K562 (cell line): ENCODE measurements at regions not wholly inside any gene's neighbourhood (a gene's known extent, or its start where the extent isn't known, plus 50 kb on each side); places are given as distances from the start of the nearest gene placed in this dataset.

Experiments used
- ATAC-seq: fragments of 200-7000 bp; cut with Tn5 transposase; 3 replicates; pipeline ENCODE4 v1.9.1; 2020; ENCODE audit warnings: moderate library complexity
- BruUV-seq: library from RNA; stranded (reverse); fragments of 400-500 nt; replicated peaks from 2 replicates; lab custom pipeline; 2021; lab: Mats Ljungman, UMichigan
- CTCF ChIA-PET: fragments of 300-600 bp; formaldehyde crosslinking; extraction: SDS; loops from one replicate; lab custom pipeline; 2021; ENCODE audit warnings: low intra/inter-chr PET ratio; lab: Yijun Ruan, JAX
- POLR2A ChIA-PET: fragments of 300-600, 350-650 bp; sonication (Branson Sonifier 250); formaldehyde crosslinking; extraction: SDS; loops from one replicate; lab custom pipeline; 2021; ENCODE audit warnings: antibody characterized with exemption, inconsistent platforms; lab: Yijun Ruan, JAX
- DNase-seq, 4 experiments: peaks; one replicate each; pipeline versions ENCODE4 v3.0.0 to v3.0.0-alpha.2; 2011 to 2018; ENCODE audit warnings: low spot score in 3 of 4, mixed read lengths in 3 of 4; ENCODE audit errors: extremely low read depth in 1 of 4
- FAIRE-seq: peaks from 2 replicates; lab custom pipeline; 2011; peaks lifted over from hg19 to GRCh38; lab: Jason Lieb, UNC
- H2AFZ ChIP-seq: 2 replicates; pipeline ENCODE4 v1.6.0; 2011; ENCODE audit warnings: low read depth, low read length, control low read depth, inconsistent platforms
- H3K27ac ChIP-seq: fragments of 200-600 bp; 3 replicates; pipeline ENCODE4 v1.8.0; 2011; ENCODE audit warnings: low read depth, mild to moderate bottlenecking, control low read depth, inconsistent platforms, low read length, moderate library complexity, mixed read lengths; ENCODE audit errors: extremely low read depth
- H3K27me3 ChIP-seq, 2 experiments: fragments of 300-600 bp in 1 of 2; 2 replicates in 1 of 2; 3 replicates in 1 of 2; pipeline versions ENCODE4 v1.6.0 to v1.8.0; 2011; ENCODE audit warnings: inconsistent platforms in 2 of 2, low read length in 2 of 2, mild to moderate bottlenecking in 1 of 2, mixed read lengths in 1 of 2, moderate library complexity in 1 of 2; ENCODE audit not compliant: control insufficient read depth in 2 of 2, insufficient read depth in 2 of 2
- H3K36me3 ChIP-seq: fragments of 300-600 bp; 3 replicates; pipeline ENCODE4 v1.8.0; 2011; ENCODE audit warnings: mild to moderate bottlenecking, low read length, inconsistent platforms; ENCODE audit not compliant: control insufficient read depth, insufficient read depth
- H3K4me1 ChIP-seq, 2 experiments: fragments of 200-600 bp in 1 of 2; replicated peaks in 1 of 2; 2 replicates in 1 of 2; 3 replicates in 1 of 2; pipeline versions ENCODE4 v1.5.1 to v1.8.0; 2011; ENCODE audit warnings: inconsistent platforms in 2 of 2, low read length in 2 of 2, mild to moderate bottlenecking in 1 of 2, mixed read lengths in 1 of 2, moderate library complexity in 1 of 2; ENCODE audit not compliant: control insufficient read depth in 2 of 2, insufficient read depth in 2 of 2
- H3K4me2 ChIP-seq: 2 replicates; pipeline ENCODE4 v1.6.1; 2011; ENCODE audit warnings: low read length, control low read depth, inconsistent platforms, mixed read lengths; ENCODE audit not compliant: insufficient read depth
- H3K4me3 ChIP-seq: fragments of 200-600 bp; sonication (generic), shearing (Covaris generic); 2 replicates; pipeline ENCODE4 v1.5.1; 2016; ENCODE audit warnings: control low read depth, inconsistent platforms
- H3K79me2 ChIP-seq: fragments of 200-600 bp; 3 replicates; pipeline ENCODE4 v1.8.0; 2011; ENCODE audit warnings: low read length, inconsistent platforms; ENCODE audit not compliant: control insufficient read depth, insufficient read depth
- H3K9ac ChIP-seq, 2 experiments: 2 replicates each; pipeline versions ENCODE4 v1.6.0 to v1.6.1; 2011; ENCODE audit warnings: low read depth in 2 of 2, low read length in 2 of 2, control low read depth in 1 of 2, inconsistent platforms in 1 of 2, mild to moderate bottlenecking in 1 of 2, mixed read lengths in 1 of 2; ENCODE audit not compliant: insufficient read depth in 1 of 2
- H3K9me1 ChIP-seq: one replicate; pipeline ENCODE4 v1.6.0; 2011; ENCODE audit warnings: inconsistent platforms, mild to moderate bottlenecking, low read length, moderate library complexity; ENCODE audit not compliant: control insufficient read depth, insufficient read depth
- H3K9me3 ChIP-seq: replicated peaks from 2 replicates; pipeline ENCODE4 v1.5.1; 2011; ENCODE audit warnings: low read depth, low read length, inconsistent platforms; ENCODE audit not compliant: control insufficient read depth, insufficient read depth
- H4K20me1 ChIP-seq: replicated peaks from 2 replicates; pipeline ENCODE4 v1.6.1; 2011; ENCODE audit warnings: low read length, inconsistent platforms, mixed read lengths; ENCODE audit not compliant: control insufficient read depth, insufficient read depth
- KAT2B ChIP-seq: IDR thresholded peaks from one replicate; pipeline ENCODE4 v1.6.1; 2012; ENCODE audit warnings: low read depth, mild to moderate bottlenecking, control low read depth, inconsistent platforms, low read length, moderate library complexity
- KDM2B ChIP-seq: fragments of 250-450 bp; sonication (Bioruptor Pico); IDR thresholded peaks from 2 replicates; pipeline ENCODE4 v1.8.0; 2021; ENCODE audit warnings: mild to moderate bottlenecking, moderate library complexity
- KLF16 ChIP-seq: IDR thresholded peaks from 2 replicates; pipeline ENCODE4 v1.6.1; 2016; ENCODE audit warnings: antibody characterized with exemption
- NCOR1 ChIP-seq: fragments of 450-650 bp; IDR thresholded peaks from 2 replicates; pipeline ENCODE4 v1.6.1; 2016; ENCODE audit warnings: mild to moderate bottlenecking, moderate library complexity
- TCF3 ChIP-seq: sonication (generic); formaldehyde crosslinking; IDR thresholded peaks from 2 replicates; pipeline ENCODE4 v1.4.0; 2020; ENCODE audit warnings: mild to moderate bottlenecking, missing genetic modification reagents
- WGBS: fragments of 100-300 bp; shearing (Covaris generic); methylation state at CpG from one replicate; pipeline ENCODE4 v1.1.6; 2016; ENCODE audit warnings: low coverage, mixed read lengths; ENCODE audit not compliant: insufficient coverage; ENCODE audit errors: missing lambda C conversion rate; 5-methylcytosine and 5-hydroxymethylcytosine counted together
- in situ Hi-C: fragments of 300-500 bp; cut with MboI; formaldehyde crosslinking; loops from 4 replicates; pipeline ENCODE4 v1.15.0; 2018; ENCODE audit warnings: inconsistent platforms, mixed read lengths
- intact Hi-C: fragments of 100-400 bp; cut with micrococcal nuclease; formaldehyde crosslinking; loops from 2 replicates; pipeline ENCODE4 v1.14.2; 2022
- TF ChIP-seq, protein P1 (sequence below): fragments of 250-450 bp; sonication (Bioruptor Pico); IDR thresholded peaks from 2 replicates; pipeline ENCODE4 v1.4.0; 2020
- TF ChIP-seq, protein P2 (sequence below), 2 experiments: fragments of 450-650 bp; formaldehyde crosslinking in 1 of 2; IDR thresholded peaks; 2 replicates each; pipeline versions ENCODE4 v1.4.0 to v1.6.1; 2014 to 2020; ENCODE audit warnings: mild to moderate bottlenecking in 2 of 2, borderline replicate concordance in 1 of 2, low read depth in 1 of 2
- TF ChIP-seq, protein P3 (sequence below): fragments of 450-650 bp; formaldehyde crosslinking; IDR thresholded peaks from 2 replicates; pipeline ENCODE4 v1.4.0; 2022; ENCODE audit warnings: missing genetic modification characterization

DNA sequence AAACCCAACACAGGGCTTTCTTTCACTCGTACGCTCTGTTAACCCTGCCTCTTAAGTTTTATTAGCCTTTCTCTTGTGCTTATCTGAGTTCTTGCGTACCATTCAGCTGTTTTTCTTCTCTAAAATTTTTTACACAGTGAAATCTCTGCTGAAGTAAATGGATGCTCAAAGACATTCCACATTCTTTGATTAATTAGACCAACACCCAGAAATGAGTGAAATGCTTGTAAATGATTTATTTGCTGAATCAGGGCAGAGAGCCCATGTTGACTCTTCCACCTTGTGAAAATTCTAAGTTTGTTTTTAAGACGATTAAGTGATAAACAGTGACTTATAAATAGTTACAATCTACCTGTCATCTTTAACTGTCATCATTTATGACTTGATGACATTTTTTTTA lies 156.7 kb downstream of the ACTL8 start:
- Histone ChIP-seq H3K36me3 (no peaks in the 10 kb centered on the region), H3K4me3 (no peak overlapping the region), H3K27me3 (no peaks in the 10 kb centered on the region; a peak in 1 of 5 replicates), H3K4me2 (no peak overlapping the region), H3K79me2 (no peaks in the 10 kb centered on the region), H3K9me3 (no peaks in the 10 kb centered on the region), H4K20me1 (peaks cover 6% of the 10 kb centered on the region; the same call in 1 of the 2 replicates), H3K4me1 (no peaks in the 10 kb centered on the region), H3K27ac (no peak overlapping the region), H3K9me1 (no peaks in the 10 kb centered on the region), H3K9ac (no peak overlapping the region), H2AFZ (no peak overlapping the region)
- intact Hi-C loops: no loop called here
- no peak for ATAC-seq
- TF ChIP-seq TCF3 (no peak), NCOR1 (no peak), KAT2B (no peak), KLF16 (no peak), KDM2B (CRISPR knock-in tag) (no peak)
- TF ChIP-seq, protein P1, sequence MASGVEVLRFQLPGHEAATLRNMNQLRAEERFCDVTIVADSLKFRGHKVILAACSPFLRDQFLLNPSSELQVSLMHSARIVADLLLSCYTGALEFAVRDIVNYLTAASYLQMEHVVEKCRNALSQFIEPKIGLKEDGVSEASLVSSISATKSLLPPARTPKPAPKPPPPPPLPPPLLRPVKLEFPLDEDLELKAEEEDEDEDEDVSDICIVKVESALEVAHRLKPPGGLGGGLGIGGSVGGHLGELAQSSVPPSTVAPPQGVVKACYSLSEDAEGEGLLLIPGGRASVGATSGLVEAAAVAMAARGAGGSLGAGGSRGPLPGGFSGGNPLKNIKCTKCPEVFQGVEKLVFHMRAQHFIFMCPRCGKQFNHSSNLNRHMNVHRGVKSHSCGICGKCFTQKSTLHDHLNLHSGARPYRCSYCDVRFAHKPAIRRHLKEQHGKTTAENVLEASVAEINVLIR: no peak
- TF ChIP-seq, protein P2, sequence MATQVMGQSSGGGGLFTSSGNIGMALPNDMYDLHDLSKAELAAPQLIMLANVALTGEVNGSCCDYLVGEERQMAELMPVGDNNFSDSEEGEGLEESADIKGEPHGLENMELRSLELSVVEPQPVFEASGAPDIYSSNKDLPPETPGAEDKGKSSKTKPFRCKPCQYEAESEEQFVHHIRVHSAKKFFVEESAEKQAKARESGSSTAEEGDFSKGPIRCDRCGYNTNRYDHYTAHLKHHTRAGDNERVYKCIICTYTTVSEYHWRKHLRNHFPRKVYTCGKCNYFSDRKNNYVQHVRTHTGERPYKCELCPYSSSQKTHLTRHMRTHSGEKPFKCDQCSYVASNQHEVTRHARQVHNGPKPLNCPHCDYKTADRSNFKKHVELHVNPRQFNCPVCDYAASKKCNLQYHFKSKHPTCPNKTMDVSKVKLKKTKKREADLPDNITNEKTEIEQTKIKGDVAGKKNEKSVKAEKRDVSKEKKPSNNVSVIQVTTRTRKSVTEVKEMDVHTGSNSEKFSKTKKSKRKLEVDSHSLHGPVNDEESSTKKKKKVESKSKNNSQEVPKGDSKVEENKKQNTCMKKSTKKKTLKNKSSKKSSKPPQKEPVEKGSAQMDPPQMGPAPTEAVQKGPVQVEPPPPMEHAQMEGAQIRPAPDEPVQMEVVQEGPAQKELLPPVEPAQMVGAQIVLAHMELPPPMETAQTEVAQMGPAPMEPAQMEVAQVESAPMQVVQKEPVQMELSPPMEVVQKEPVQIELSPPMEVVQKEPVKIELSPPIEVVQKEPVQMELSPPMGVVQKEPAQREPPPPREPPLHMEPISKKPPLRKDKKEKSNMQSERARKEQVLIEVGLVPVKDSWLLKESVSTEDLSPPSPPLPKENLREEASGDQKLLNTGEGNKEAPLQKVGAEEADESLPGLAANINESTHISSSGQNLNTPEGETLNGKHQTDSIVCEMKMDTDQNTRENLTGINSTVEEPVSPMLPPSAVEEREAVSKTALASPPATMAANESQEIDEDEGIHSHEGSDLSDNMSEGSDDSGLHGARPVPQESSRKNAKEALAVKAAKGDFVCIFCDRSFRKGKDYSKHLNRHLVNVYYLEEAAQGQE (IDR thresholded peaks at IDR 0.05; ENCODE audit: borderline replicate concordance): no peak
- TF ChIP-seq, protein P2 (CRISPR knock-in tag; IDR thresholded peaks at IDR 0.05; ENCODE audit: low read depth): no peak
- TF ChIP-seq, protein P3, sequence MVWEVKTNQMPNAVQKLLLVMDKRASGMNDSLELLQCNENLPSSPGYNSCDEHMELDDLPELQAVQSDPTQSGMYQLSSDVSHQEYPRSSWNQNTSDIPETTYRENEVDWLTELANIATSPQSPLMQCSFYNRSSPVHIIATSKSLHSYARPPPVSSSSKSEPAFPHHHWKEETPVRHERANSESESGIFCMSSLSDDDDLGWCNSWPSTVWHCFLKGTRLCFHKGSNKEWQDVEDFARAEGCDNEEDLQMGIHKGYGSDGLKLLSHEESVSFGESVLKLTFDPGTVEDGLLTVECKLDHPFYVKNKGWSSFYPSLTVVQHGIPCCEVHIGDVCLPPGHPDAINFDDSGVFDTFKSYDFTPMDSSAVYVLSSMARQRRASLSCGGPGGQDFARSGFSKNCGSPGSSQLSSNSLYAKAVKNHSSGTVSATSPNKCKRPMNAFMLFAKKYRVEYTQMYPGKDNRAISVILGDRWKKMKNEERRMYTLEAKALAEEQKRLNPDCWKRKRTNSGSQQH (CRISPR knock-in tag): no peak
- no TSS peak for BruUV-seq
- no peak for DNase-seq
- 0% methylated on average over 4 of the region's 4 CpGs for WGBS
- FAIRE-seq: no peak
- CTCF ChIA-PET: no interaction called here
- in situ Hi-C loops: no loop called here
- POLR2A ChIA-PET: no interaction called here
